MCF 10A (cell line): ENCODE measurements at regions not wholly inside any gene's neighbourhood (a gene's known extent, or its start where the extent isn't known, plus 50 kb on each side); places are given as distances from the start of the nearest gene placed in this dataset.

Experiments
- BruUV-seq: library from RNA; stranded (reverse); fragments of 400-500 nt; replicated peaks from 2 replicates; lab custom pipeline; 2021; lab: Mats Ljungman, UMichigan
- CTCF ChIA-PET: fragments of 300-600 bp; sonication (Branson Sonifier 250); formaldehyde crosslinking; extraction: SDS; loops from one replicate; lab custom pipeline; 2021; ENCODE audit warnings: antibody characterized with exemption, inconsistent platforms; lab: Yijun Ruan, JAX
- POLR2A ChIA-PET: fragments of 300-600, 350-650 bp; sonication (Branson Sonifier 250); formaldehyde crosslinking; extraction: SDS; loops from one replicate; lab custom pipeline; 2020; ENCODE audit warnings: antibody characterized with exemption, inconsistent platforms; lab: Yijun Ruan, JAX
- DNase-seq: peaks from one replicate; pipeline ENCODE4 v3.0.0-alpha.2; 2018; ENCODE audit not compliant: unreplicated experiment
- H3K27ac Mint-ChIP-seq: one replicate; pipeline ENCODE4 v1.8.0; 2022; ENCODE audit warnings: mild to moderate bottlenecking, low read depth, mixed read lengths; ENCODE audit not compliant: unreplicated experiment
- H3K27me3 Mint-ChIP-seq: one replicate; pipeline ENCODE4 v1.8.0; 2022; ENCODE audit warnings: mixed read lengths; ENCODE audit not compliant: insufficient read depth, unreplicated experiment
- H3K36me3 Mint-ChIP-seq: one replicate; pipeline ENCODE4 v1.8.0; 2022; ENCODE audit warnings: mild to moderate bottlenecking, moderate library complexity, mixed read lengths; ENCODE audit not compliant: insufficient read depth, unreplicated experiment
- H3K4me1 Mint-ChIP-seq: one replicate; pipeline ENCODE4 v1.8.0; 2022; ENCODE audit warnings: mixed read lengths; ENCODE audit not compliant: insufficient read depth, unreplicated experiment
- H3K4me3 Mint-ChIP-seq: one replicate; pipeline ENCODE4 v1.8.0; 2022; ENCODE audit warnings: mild to moderate bottlenecking, moderate library complexity, mixed read lengths; ENCODE audit not compliant: unreplicated experiment
- H3K9me3 Mint-ChIP-seq: one replicate; pipeline ENCODE4 v1.8.0; 2022; ENCODE audit warnings: mixed read lengths; ENCODE audit not compliant: unreplicated experiment
- CTCF ChIP-seq: fragments of 200-600 bp; IDR thresholded peaks from one replicate; pipeline ENCODE4 v1.8.0; 2022; ENCODE audit warnings: antibody characterized with exemption, mild to moderate bottlenecking; ENCODE audit not compliant: unreplicated experiment
- intact Hi-C: fragments of 100-400 bp; cut with micrococcal nuclease; formaldehyde crosslinking; loops from 2 replicates; pipeline ENCODE4 v1.14.1; 2022

GRCh38 chr3:96007650-96008195 lies 806.7 kb upstream of the EPHA6 start:
- no peak overlapping the region for H3K4me3 Mint-ChIP-seq
- BruUV-seq, result no TSS peak
- intact Hi-C loops, result no loop called here
- H3K9me3 Mint-ChIP-seq, result no peaks in the 10 kb centered on the region
- CTCF ChIA-PET, result no interaction called here
- TF ChIP-seq CTCF, result no peak
- H3K4me1 Mint-ChIP-seq, result no peaks in the 10 kb centered on the region
- no peak for DNase-seq
- no peak overlapping the region for H3K27ac Mint-ChIP-seq
- H3K36me3 Mint-ChIP-seq, result no peaks in the 10 kb centered on the region
- no peaks in the 10 kb centered on the region for H3K27me3 Mint-ChIP-seq
- POLR2A ChIA-PET, result no interaction called here

- intact Hi-C loops, result no loop called here
- Mint-ChIP-seq H3K9me3 (no peaks in the 10 kb centered on the region), H3K4me3 (no peak overlapping the region), H3K4me1 (no peaks in the 10 kb centered on the region), H3K27me3 (no peaks in the 10 kb centered on the region), H3K27ac (no peak overlapping the region), H3K36me3 (no peaks in the 10 kb centered on the region)
- no peak for TF ChIP-seq CTCF
- BruUV-seq, result no TSS peak
- ChIA-PET POLR2A (interaction anchor here (0.7 kb wide), 1 partner anchor 721 kb away, joined by 3 read pairs; no protein-coding TSS in a partner anchor), CTCF (no interaction called here)
- peak; percentile 4 for DNase-seq
These were observed 801.5 kb upstream of the EPHA6 start for GRCh38 chr3:96012939-96013338.

- no peak overlapping the region for H3K27ac Mint-ChIP-seq
- no TSS peak for BruUV-seq
- no peak for DNase-seq
- no peaks in the 10 kb centered on the region for H3K27me3 Mint-ChIP-seq
- intact Hi-C loops, result no loop called here
- H3K4me1 Mint-ChIP-seq, result no peaks in the 10 kb centered on the region
- H3K4me3 Mint-ChIP-seq, result no peak overlapping the region
- no peak for TF ChIP-seq CTCF
- H3K9me3 Mint-ChIP-seq, result no peaks in the 10 kb centered on the region
- H3K36me3 Mint-ChIP-seq, result no peaks in the 10 kb centered on the region
- ChIA-PET POLR2A (no interaction called here), CTCF (no interaction called here)
These were observed 796.8 kb upstream of the EPHA6 start for GRCh38 chr3:96017556-96017955.

GRCh38 chr3:96022676-96023075 lies 791.7 kb upstream of the EPHA6 start:
- DNase-seq, result no peak
- Mint-ChIP-seq H3K27me3 (no peaks in the 10 kb centered on the region), H3K9me3 (no peaks in the 10 kb centered on the region), H3K4me1 (no peaks in the 10 kb centered on the region), H3K27ac (no peak overlapping the region), H3K36me3 (no peaks in the 10 kb centered on the region), H3K4me3 (no peak overlapping the region)
- intact Hi-C loops, result no loop called here
- ChIA-PET POLR2A (interaction anchor here (0.5 kb wide), 1 partner anchor 145 kb away, joined by 5 read pairs; no protein-coding TSS in a partner anchor), CTCF (interaction anchor here (0.7 kb wide), 1 partner anchor 167 kb away, joined by 3 read pairs; no protein-coding TSS in a partner anchor)
- no peak for TF ChIP-seq CTCF
- BruUV-seq, result no TSS peak
